GM18870 (cell line): ENCODE measurements at regions not wholly inside any gene's neighbourhood (a gene's known extent, or its start where the extent isn't known, plus 50 kb on each side); places are given as distances from the start of the nearest gene placed in this dataset.

Experiments used
- ATAC-seq: cut with Tn5 transposase; IDR thresholded peaks from one replicate; pipeline ENCODE4 v1.9.1; 2021; ENCODE audit warnings: moderate library complexity; ENCODE audit not compliant: unreplicated experiment

DNA sequence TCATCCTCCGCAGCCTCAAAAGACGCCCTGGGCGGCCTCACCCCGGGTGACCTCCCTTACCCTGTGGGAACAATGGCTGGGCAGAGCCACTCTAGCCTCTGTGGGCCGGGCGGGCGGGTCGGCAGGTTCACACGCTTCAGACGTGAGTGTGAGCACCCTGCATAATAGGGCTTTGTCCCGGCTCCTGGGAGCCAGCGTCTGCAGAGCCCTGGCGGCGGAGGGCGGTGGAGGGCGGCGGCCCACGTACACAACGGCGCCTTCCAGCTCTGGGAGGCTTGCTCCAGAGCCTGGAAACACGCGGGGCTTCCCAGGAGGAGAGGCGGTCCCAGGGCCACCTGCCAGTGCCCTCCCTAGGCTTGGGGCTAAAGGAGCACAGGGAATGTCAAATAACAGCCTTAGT lies 205.6 kb downstream of the BCL11B start:
- no peak for ATAC-seq

DNA sequence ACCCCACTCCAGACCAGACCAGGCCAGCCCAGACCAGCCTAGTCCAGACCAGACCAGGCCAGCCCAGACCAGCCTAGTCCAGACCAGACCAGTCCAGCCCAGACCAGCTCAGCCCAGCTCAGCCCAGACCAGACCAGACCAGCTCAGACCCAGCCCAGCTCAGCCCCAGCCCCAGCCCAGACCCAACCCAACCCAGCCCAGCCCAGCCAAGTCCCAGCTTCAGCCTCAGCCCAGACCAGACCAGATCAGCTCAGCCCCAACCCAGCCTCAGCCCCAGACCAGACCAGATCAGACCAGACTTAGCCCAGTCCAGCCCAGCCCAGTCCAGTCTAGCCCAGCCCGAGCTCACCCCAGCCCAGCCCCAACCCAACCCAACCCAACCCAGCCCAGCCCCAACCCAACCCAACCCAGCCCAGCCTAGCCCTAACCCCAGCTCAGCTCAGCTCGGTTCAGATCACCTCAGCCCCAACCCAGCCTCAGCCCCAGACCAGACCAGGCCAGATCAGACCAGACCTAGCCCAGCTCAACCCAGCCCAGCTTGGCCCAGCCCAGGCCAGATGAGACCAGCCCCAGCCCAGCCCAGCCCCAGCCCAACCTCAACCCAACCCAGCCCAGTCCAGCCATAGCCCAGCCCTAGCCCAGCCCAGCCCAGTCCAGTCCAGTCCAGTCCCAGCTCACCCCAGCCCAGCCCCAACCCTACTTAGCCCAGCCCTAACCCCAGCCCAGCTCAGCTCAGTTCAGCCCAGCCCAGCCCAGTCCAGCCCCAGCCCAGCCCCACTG lies 204.7 kb downstream of the BCL11B start:
- no peak for ATAC-seq

DNA sequence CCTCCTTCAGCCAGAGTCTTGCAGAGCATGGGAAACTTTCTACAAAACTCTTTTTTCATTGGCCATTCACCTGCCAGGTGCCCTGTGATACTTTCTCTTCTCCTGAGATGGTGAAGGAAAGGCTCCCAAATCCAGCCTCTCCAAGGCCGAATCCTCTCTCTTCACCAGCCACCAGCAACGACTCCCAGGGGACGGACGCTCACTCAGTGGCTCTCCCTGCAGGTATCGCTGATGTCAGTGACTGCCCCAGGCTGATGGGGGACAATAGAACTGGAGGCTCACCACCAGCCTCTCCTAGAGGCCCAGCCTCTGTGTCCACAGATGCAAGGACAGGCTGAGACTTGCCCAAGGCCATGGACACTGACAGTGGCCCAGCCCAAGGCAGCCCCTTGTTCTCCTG lies 204.1 kb downstream of the BCL11B start:
- ATAC-seq: no peak

DNA sequence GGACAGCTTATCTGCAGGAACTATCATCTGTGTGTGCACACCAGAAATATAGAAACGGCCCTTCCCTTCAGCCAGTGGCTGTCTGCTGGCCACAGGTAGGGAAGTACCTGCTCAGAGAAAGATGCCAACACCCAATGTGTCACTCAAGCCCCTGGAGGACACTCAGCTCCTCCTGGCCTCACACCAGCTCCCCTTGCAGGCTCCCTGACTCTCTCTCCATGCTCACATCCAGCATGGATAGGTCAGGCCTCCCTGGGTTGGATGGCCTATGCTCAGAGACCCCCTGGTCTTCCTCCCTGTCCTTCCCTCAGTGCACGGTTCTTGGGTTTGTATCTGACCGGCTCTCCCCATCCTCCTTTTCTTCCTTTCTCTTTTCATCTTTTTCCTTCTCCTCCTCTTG lies 202.1 kb downstream of the BCL11B start:
- no peak for ATAC-seq

DNA sequence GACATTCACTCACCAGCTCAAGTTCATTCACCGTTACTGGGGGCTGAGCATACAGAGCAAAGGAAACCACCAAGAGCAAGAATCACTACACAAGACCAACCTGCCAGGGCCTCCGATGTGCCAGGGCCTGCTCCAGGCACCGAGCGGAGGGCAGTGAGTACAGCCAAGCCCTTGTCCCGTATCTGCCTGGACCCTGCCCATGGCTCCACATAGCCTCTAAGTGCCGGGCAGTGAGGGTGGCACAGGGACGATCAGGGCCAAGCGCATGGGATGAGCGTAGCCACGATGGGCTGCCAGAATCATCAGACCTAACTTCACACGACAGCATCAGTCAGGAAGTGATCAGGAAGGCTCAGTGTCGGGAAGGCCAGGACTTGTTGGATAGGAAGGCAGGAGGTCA lies 199.6 kb downstream of the BCL11B start:
- no peak for ATAC-seq

DNA sequence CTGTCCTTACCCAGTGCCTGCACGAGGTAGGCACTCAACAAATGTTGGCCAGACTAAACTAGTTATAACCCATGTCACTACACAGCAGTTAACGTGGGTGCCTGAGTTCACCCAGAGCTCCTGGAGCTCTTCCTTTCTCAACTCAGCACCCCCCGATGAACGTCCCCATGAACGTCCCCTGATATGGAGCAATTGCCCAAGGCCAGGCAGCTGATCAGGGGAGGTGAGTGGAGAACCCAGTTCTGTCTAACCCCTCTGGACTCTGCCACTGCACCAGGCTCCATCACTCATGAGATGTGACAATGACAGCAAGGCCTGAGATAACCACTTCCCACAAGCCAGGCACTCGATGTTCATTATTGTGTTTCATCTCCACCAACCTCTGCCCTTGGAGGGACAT lies 199.0 kb downstream of the BCL11B start:
- no peak for ATAC-seq

DNA sequence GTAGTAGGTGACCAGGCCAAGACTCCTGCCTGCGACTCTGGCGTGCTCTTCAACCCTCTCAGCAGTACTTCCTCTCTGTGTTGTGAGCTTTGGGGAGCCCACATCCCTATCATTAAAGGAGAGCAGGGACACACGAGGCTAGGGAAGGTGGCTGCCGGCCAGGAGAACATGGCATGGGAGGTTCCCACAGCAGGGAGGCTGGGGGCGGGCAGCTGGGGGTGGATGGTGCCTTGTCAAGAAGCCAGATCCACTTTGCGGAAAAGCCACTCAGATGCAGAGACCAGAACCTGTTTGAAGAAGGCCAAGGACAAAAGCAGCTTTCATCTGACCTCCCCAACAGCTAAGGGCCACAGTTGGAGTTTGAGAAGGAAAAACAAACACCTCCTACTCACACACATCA lies 198.6 kb downstream of the BCL11B start:
- no peak for ATAC-seq

DNA sequence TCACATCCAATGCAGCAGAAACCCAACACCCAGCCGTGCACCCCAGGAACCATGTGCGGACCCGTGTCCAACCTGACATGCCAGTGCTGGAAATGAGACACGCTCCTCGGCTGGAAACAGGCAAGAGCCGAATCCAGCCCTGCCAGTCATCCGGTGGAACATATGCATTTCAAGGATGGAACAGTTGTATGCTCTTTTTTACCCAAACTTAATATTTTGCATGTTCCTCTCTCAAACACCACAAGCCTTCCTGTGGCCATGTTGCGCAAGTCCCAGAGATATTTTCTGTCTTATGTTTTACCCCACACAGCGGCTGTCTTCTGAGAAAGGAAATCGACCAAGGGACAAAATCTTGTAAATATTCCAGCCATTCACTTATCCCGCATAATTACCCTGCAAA lies 196.9 kb downstream of the BCL11B start:
- no peak for ATAC-seq

DNA sequence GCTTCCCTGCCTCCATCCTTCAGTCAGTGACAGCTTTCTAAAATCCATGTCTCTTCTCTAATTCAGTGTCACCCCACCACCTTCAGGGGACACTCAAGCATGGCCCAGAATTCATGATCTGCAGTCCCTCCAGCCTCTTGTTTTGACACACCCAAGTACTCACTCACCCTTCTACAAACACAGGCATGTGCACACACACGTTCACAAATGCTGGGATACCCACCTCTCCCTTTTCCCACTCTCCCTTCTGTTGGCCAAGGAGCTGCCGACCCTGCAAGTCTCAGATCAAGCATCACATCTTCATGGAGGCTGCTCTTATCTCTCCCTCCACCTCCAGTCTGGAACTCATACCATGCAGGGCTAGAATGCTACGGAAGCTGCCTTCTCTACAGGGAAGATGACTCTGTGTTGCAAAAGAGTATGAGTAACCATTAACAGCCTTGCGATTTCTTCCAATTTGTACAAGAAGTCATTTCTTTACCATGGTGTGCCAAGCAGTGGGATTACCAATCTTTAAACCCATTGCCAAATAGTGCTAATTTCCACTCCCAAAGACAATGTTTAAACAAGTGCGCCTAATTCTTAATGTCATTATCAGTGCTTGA lies 196.1 kb downstream of the BCL11B start:
- no peak for ATAC-seq

DNA sequence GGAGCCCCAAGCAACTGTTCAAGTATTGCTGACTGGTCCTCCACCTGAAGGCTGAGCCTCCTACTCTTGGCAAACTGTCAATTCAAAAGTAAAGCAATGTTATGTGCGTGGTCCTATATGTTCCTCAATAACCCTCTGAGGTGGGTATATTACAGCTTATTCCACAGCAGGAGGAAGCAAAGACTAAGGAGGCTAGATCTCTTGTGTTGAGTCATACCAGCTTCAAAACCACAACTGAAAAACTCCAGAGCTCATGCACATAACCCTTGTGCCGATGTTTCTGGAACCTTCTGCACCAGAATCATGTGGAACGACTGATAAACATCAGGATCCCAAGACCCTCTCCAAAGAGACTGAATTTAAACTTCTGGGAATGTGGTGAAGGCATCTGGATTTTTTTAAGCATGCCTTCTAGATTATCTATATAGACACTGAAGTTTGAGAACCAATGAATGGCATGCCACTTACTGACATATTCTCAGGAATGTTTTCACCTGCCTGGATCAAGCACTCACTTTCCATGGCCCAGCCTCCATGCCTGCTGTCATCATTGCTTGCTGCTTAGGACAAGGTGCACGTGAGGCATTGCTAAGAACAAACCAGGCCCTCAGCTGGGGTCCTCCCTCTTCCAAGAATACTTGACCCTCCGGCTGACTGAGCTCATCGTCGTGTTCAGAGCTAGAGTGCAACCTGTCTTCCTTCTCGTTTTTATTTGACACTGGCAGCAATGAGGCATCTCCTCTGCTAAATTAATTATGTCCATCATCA lies 194.7 kb downstream of the BCL11B start:
- no peak for ATAC-seq

DNA sequence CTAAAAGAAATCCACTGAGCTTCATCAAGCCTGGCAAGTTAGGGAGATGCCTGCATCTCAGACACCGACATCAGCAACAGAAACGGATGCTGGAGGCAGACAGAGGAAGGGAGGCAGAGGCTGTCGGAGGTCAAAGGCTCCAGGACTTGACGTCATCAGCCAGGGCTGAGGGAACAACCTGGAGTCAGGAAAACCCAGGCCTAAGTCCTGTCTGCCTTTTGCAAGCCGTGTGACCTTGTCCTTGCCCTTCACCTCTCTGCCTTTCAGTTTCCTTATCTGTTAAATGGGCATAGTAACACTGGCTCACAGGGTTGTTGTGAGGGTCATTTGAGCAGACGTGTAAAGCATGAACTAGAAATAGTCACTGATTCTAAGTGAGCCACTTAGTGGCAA lies 194.2 kb downstream of the BCL11B start:
- ATAC-seq: no peak

DNA sequence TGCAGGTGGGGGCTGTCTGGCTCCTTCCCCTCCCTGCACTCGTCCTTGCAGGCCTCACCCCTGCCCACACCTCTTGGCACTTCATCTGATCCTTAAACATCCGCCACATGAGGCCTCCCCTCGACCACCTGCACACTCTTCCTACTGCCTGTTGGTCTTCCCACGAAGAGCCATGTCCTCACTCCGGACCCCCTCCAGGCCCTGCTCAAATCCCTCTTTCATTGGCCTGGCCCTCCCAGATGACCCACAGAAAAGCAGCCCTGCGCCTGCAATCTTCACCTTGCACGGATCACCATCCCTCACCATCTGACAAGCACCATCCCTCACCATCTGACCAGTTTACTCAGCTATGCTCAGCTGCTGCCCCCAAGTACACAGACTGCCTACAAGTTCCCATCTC lies 193.6 kb downstream of the BCL11B start:
- no peak for ATAC-seq

DNA sequence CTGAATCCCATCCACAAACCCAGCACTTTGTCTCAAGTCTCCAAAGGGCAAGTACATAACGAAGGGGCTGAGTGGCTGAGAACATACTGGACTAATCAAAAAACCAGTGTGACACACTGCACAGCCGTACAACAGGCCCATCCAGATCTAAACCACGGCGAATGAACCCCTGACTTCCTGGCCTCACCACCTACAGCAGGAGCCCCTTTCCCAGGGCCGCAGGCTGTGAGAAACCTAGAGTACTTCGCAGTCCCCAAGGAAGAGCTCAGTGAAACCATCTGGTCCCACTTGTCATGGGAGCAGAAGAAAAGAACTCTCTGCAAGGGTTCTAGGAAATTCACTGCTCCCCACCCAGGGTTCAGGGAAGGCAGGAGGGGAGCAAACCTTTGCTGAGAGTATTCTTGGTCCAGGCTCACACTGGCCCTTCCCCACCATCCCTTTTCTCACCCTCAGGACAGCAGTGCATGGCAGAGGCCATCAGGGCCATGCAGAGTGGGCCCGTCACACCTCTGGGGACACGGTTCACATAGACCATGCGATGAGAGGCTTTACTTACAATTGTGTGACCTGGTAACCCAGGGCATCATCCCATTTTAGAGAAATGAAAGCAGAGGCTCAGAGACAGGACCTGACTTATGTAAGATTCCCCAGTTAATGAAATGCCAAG lies 192.8 kb downstream of the BCL11B start:
- no peak for ATAC-seq

DNA sequence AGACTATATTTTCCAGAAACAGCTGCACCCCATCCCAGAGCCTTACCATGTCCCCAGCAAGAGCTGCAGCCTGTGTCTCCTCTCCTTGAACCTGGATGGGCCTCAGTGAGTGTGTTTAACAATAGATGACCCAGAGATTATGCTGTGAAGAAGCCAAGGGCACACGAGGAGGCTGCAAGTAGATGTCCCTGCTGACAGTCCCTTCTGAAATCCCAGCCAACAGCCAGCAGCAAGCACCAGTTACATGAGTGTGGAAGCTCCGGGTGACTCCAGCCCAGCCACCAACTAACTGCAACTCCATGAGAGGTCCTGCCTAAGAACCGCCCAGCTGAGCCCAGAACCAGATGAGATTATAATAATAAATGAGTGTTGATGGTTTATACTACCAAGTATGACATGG lies 191.7 kb downstream of the BCL11B start:
- ATAC-seq: no peak

DNA sequence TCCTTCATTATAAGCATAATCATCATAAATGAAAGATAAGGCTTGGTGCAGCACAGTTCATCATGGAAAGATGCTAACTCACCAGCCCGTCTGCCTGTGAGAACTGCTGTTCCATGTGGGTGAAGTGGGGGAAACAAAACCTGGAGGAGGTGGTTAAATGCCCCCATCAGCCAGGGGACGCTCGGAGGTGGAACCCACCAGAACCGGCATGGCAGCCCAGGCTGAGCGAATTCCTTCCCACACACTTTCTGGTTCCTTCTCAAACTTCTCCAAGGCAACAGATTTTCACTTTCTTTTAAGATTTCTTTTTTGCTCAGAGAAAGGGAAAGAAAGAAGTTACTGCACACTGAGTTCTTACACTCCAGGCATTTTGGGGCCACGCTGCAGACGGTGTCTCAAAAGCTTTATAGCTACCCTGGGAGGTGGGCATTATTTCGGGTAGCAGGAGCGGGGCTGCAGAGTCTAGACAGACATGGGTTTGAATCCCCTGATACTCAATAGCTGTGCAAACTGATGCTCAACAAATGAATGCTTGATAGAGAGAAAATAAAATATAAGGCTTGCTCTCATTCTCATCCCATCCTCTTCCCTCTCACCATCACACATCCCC lies 190.7 kb downstream of the BCL11B start:
- ATAC-seq: no peak

DNA sequence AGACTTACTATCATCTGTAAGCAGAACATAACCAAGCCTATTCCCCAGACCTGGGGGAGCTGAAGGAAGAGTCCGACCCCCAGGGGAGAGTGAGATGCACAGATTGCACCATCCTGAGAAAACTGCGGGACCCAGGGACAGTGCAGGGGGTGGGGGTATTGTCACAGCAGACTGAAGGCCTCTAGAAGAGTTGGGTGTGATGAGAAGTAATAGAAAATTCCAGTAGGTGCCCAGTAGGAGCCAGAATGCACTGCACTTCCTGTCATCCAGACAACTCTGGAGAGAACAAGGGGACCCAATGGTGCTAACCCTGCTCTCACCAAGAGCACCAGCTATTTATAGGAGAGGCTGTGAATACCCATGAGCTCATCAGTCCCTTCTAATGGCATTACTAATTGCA lies 190.1 kb downstream of the BCL11B start:
- no peak for ATAC-seq

DNA sequence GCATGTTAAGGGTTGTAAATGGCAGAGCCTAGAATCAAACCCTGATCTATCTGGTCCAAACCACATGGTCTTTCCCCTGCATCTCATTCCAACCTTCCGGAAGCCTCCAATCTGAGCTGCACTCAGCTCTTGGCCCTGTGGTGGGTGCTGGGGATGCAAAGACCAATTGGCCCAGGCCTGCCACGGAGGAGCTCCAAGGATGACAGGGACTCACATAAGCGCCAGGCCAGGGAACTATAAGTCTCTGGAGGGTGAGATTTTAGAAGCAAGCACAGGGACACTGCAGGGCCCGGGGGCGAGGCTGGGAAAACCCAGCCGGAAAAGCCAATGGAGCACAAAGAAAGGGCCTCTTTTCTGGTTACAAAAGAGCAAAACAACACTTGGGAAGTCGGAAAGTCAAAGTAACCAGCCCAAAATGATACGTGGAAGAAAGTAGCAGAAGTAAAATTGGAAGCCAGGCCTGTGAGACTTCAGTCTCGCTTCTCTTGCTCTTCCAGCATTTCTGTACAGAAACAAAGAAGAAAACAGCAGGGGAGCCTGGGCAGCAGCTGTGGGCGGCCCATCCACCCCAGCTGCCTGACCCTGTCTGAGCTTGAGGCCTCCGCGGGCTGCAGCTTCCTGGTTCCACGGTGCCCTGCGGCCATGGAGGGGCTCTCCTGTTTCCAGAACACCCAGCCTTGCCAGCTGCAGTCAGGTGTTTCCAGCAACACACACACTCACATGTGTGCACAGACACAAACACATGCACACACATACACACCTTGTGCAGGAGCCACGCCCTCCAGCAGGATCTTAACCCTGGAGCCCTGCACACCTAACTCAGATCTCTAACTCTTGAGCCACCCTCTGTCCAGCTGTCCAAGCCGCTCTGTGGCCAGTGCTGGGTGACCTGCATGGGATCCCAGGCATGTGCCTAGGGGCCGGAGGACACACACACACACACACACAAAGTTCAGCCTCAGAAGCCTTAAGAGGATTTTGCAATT lies 178.2 kb downstream of the BCL11B start:
- no peak for ATAC-seq

DNA sequence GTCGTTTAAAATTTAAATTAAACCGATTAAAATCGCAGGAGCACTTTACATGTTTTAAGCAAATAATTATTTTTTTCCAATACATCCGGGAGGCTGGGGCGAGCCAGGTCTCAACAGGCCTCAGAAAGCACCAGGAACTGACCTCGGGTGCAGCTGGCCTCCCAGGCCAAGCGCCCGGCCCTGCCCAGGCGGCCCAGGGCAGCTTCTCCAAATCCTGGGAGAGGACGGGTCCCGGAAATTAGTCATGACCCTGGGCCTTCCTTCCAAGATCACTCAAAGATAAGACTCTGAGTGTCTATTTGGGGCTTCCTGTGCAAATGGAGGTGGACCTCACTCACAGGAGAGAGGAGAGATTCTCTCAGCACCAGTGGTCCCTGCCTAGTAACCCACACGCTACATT lies 177.1 kb downstream of the BCL11B start:
- no peak for ATAC-seq

DNA sequence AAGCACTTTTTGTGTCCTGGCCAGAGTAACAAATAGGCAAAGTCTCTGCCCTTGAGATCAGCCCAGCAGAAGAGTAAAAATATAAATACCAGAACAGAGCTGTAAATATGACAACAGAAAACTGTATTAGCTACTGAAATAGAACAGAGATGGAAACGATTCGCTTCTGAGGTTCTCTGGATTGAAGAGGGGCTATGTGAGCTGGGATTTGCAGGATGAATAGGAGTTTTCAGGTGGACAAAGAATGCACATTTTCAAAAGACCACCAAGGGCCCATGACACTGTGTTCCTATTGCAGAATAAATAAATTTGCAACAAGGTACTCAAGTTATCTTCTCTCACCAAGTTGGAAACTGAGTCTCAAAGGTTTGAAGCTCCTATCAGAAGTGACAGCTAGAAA lies 176.6 kb downstream of the BCL11B start:
- no peak for ATAC-seq

DNA sequence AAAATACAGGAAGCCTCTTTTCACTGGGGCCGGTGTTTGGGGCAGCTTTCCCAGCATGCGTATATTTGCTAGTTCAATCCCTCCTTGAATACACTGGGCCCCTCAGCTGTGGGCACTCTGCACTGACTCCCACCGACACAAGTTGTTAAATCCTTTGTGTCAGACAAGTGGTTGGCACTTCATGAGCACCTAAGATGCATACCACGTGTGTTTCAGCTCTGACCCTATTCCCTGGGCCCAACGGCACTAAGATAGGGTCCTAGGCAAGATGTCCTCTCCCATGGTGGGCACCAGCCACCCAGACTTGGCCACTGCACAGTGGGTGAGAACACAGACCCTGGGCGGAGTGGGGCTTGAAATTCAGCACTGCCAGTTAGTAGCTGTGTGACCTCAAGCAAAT lies 173.8 kb downstream of the BCL11B start:
- ATAC-seq: no peak
